ENCODE measurements at regions not wholly inside any gene's neighbourhood (a gene's known extent, or its start where the extent isn't known, plus 50 kb on each side); places are given as distances from the start of the nearest gene placed in this dataset.

- TF ChIP-seq ZNF281 (CRISPR knock-in tag; IDR thresholded peaks at IDR 0.05; ENCODE audit: borderline replicate concordance) (peak; percentile 58; the same call in 1 of the 2 replicates), SNAI1 (CRISPR knock-in tag; IDR thresholded peaks at IDR 0.05; ENCODE audit: borderline replicate concordance) (peak; percentile 72; the same call in 1 of the 2 replicates), PAF1 (CRISPR knock-in tag; IDR thresholded peaks at IDR 0.05) (no peak), ZNF543 (CRISPR knock-in tag; IDR thresholded peaks at IDR 0.05) (peak; percentile 71; the same call in 1 of the 2 replicates), ZFX (CRISPR knock-in tag; IDR thresholded peaks at IDR 0.05; ENCODE audit: low read depth) (peak; percentile 82), ATF1 (CRISPR knock-in tag; IDR thresholded peaks at IDR 0.05) (no peak; the same call in 1 of the 2 replicates), ZNF720 (CRISPR knock-in tag; IDR thresholded peaks at IDR 0.05) (no peak), ZKSCAN1 (IDR thresholded peaks at IDR 0.05; ENCODE audit: low read length) (no peak), SRSF4 (IDR thresholded peaks at IDR 0.05; ENCODE audit: low read depth, low read length, poor library complexity, severe bottlenecking) (no peak), THAP8 (CRISPR knock-in tag; IDR thresholded peaks at IDR 0.05; ENCODE audit: borderline replicate concordance) (no peak), MLXIP (CRISPR knock-in tag; IDR thresholded peaks at IDR 0.05; ENCODE audit: borderline replicate concordance) (no peak), KDM5A (IDR thresholded peaks at IDR 0.05; ENCODE audit: borderline replicate concordance, low read length) (no peak)
- TF ChIP-seq, protein P1, sequence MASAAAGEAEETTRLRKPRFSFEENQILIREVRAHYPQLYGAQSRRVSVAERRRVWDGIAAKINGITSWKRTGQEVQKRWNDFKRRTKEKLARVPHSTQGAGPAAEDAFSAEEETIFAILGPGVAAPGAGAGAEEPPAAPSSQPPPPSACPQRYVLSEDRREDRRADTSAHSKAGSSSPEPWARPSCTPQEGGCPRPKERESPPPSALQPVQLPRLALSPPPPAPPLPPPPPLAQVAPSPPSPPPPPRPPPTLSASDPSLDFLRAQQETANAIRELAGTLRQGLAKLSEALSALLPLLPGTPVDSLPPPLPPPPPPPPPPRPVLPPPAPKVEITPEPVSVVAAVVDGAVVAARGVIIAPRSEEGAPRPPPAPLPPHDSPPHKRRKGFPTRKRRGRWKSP (CRISPR knock-in tag; IDR thresholded peaks at IDR 0.05): no peak
- TF ChIP-seq, protein P2, sequence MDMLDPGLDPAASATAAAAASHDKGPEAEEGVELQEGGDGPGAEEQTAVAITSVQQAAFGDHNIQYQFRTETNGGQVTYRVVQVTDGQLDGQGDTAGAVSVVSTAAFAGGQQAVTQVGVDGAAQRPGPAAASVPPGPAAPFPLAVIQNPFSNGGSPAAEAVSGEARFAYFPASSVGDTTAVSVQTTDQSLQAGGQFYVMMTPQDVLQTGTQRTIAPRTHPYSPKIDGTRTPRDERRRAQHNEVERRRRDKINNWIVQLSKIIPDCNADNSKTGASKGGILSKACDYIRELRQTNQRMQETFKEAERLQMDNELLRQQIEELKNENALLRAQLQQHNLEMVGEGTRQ (IDR thresholded peaks at IDR 0.05; ENCODE audit: low read depth, low read length): no peak
- TF ChIP-seq, protein P2 (CRISPR knock-in tag; IDR thresholded peaks at IDR 0.05; ENCODE audit: borderline replicate concordance): no peak
- TF ChIP-seq, protein P3, sequence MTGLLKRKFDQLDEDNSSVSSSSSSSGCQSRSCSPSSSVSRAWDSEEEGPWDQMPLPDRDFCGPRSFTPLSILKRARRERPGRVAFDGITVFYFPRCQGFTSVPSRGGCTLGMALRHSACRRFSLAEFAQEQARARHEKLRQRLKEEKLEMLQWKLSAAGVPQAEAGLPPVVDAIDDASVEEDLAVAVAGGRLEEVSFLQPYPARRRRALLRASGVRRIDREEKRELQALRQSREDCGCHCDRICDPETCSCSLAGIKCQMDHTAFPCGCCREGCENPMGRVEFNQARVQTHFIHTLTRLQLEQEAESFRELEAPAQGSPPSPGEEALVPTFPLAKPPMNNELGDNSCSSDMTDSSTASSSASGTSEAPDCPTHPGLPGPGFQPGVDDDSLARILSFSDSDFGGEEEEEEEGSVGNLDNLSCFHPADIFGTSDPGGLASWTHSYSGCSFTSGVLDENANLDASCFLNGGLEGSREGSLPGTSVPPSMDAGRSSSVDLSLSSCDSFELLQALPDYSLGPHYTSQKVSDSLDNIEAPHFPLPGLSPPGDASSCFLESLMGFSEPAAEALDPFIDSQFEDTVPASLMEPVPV (CRISPR knock-in tag; IDR thresholded peaks at IDR 0.05): no peak; the same call in 1 of the 2 replicates
Measured at GRCh38 chr22:48943567-48944432, 883.9 kb downstream of the BRD1 start (continued).

All from HepG2 (cell line).